GM21360 (cell line): ENCODE measurements at regions not wholly inside any gene's neighbourhood (a gene's known extent, or its start where the extent isn't known, plus 50 kb on each side); places are given as distances from the start of the nearest gene placed in this dataset.
"Not testable (repeated sequence)": the region's sequence is repeated elsewhere in the genome, so short reads cannot be mapped to it uniquely, and the experiment has no call there.

ENCODE experiments used
- ATAC-seq: cut with Tn5 transposase; IDR thresholded peaks from one replicate; pipeline ENCODE4 v1.9.1; 2021; ENCODE audit warnings: mild to moderate bottlenecking, moderate library complexity; ENCODE audit not compliant: unreplicated experiment

DNA sequence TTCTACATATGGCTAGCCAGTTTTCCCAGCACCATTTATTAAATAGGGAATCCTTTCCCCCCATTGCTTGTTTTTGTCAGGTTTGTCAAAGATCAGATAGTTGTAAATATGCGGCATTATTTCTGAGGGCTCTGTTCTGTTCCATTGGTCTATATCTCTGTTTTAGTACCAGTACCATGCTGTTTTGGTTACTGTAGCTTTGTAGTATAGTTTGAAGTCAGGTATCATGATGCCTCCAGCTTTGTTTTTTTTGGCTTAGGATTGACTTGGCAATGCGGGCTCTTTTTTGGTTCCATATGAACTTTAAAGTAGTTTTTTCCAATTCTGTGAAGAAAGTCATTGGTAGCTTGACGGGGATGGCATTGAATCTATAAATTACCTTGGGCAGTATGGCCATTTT, 60.0 kb upstream of the GPC3 start:
- ATAC-seq, result not testable (repeated sequence)

DNA sequence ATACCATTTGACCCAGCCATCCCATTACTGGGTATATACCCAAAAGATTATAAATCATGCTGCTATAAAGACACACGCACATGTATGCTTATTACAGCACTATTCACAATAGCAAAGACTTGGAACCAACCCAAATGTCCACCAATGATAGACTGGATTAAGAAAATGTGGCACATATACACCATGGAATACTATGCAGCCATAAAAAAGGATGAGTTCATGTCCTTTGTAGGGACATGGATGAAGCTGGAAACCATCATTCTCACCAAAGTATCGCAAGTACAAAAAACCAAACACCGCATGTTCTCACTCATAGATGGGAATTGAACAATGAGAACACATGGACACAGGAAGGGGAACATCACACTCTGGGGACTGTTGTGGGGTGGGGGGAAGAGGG, 81.7 kb upstream of the GPC3 start:
- not testable (repeated sequence) for ATAC-seq

DNA sequence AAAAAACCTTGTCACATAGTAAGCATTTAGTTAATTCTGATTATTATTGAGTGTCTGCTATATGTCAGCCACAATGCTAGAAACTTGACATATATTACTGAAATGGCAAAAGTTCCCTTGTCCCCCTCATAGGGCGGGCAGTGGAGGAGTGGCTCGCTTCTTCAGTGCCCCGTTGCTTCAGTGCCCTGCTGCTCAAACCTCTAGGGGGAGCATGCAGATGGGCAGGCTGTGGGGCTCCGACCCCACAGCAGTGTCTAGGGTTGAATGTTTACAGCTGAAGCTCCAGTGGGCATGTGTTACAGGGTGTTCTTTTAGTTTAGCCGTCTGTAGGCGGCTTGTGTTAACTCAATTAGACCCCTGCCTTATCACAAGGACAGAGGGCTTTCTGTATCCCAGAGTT, 86.5 kb upstream of the GPC3 start:
- not testable (repeated sequence) for ATAC-seq

DNA sequence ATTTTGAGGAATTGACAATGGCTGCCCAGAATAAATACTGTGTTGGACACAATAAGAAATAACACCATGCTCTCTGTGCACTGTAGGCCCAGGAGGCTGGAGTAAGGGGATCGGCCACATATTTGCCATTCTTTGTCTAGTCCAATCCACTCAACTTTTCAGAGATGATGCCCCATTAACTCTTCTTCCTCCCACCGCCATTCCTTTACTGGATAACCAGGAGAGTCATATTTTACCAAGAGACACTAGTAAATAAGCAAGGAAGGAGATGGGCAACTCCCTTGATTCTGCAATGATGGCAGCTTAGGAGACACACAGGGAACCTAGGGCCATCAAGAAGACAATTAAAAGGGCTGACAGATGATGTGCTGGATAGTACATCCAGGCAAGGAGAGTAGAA, 87.9 kb upstream of the GPC3 start:
- ATAC-seq, result no peak

- ATAC-seq, result no peak
Measured at GRCh38 chrX:134074151-134074550, 88.8 kb upstream of the GPC3 start.

DNA sequence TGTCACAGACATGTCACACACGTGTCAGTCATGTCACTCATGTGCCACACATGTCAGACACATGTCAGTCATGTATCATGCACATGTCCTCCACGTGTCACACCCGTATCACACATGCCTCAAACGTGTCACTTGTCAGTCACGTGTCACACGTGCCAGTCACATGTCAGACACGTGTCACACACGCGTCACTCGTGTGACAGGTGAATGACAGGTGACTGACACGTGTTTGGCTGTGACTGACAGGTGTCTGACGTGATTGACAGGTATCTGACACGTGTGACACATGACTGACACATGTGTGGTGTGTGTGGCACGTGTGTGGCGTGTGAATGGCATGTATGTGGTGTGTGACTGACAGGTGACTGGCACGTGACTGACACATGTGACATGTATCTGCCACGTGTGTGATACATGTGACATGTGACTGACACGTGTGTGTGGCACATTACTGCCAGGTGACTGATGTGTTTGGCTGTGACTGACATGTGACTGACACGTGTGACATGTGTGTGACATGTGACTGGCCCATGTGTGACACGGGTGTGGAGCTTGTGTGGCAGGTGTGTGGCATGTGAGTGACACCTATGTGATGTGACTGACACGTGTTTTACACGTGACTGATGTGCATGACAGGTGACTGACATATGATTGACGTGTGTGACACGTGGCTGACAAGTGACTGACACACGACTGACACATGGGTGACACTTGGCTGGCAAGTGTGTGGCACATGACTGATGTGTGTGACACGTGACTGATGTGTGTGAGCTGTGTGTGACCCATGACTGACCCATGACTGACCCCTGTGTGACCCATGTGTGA, 90.7 kb upstream of the GPC3 start:
- no peak for ATAC-seq

DNA sequence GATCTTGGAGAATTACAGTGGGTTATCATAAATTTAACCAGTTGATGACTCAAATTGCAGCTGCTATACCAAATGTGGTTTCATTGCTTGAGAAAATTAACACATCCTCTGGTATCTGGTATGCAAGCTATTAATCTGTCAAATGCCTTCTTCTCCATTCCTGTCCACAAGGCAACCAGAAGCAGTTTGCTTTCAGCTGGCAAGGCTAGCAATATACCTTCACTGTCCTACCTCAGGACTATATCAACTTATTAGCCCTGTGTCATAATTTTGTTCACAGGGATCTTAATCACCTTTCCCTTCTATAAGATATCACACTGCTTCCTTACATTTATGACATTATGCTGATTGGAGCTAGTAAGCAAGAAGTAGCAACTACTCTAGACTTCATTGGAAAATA, 110.0 kb upstream of the GPC3 start:
- ATAC-seq, result no peak

DNA sequence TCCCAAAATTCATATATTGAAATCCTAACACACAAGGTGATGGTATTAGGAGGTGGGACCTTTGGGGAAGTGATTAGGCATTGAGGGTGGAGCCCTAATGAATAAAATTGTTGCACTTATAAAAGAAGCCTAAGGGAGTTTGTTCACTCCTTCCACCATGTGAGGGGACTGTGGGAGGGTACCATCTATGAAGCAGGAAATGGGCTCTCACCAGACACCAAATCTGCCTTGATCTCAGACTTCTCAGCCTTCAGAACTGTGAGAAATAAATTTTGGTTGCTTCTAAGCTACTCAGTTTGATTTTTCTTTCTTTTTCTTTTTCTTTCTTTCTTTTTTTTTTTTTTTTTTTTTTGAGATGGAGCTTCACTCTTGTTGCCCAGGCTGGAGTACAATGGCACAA, 116.2 kb upstream of the GPC3 start:
- ATAC-seq, result no peak

DNA sequence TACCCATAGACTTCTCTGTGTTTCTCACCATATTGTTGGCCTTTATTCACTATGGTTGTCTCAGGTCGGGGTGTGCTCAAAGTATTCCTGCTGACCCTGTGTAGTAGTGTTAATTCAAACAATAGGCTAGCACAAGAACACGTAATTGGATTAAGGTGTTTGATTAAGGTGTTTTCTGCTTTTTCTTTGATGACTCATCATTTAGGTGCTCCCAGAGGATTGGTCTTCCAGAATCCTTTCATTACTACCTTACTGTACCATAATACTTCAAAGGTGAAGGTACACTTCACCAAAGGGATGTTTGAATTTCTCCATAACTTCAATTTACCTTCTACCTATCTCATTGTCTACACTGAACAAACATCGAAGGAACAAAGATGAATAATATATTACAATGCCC, 121.7 kb upstream of the CCDC160 start:
- ATAC-seq, result no peak

- no peak for ATAC-seq
Measured at GRCh38 chrX:134137341-134137740, 99.6 kb upstream of the CCDC160 start.

DNA sequence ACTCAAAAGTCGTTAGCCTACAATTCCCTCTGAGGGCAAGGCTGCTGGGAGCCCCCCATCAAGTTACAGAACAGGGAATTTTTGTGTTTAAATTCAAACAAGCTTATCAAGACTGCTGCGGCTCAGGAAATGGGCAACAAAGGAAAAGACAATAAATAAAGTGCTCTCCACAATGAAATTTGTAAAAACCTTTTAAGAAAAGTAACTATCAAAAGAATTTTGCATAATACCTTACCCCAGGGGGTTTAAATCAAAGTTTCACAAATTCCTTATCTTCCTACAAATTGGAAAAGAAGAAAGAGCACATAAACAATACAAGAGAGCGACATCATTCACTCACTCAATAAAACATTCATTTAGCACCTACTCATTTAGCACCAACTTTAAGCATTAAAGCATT, 97.9 kb upstream of the CCDC160 start:
- no peak for ATAC-seq

DNA sequence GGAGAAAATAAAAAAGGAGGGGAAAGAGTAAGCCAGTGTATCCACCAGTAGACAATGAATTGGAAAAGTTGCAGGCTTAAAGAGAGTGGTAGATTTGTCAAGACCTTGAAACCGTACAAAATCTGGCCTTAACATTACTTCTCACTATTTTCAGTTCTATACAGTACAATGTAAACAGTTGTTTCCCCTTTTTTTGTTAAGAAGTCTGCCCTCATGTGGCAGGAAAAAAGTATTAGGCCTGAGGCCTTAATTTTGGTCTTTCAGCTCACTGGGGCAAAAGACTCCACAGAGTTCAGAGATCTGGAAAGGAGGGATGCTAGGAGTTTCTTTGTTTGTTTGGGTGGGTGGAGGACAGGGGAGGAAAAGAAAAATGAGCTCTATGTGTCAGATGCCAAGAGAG, 92.8 kb upstream of the CCDC160 start:
- peak; percentile 67 for ATAC-seq

- no peak for ATAC-seq
Measured at GRCh38 chrX:134146493-134146892, 90.5 kb upstream of the CCDC160 start.

- ATAC-seq, result no peak
Measured at GRCh38 chrX:134148172-134148692, 88.8 kb upstream of the CCDC160 start.

DNA sequence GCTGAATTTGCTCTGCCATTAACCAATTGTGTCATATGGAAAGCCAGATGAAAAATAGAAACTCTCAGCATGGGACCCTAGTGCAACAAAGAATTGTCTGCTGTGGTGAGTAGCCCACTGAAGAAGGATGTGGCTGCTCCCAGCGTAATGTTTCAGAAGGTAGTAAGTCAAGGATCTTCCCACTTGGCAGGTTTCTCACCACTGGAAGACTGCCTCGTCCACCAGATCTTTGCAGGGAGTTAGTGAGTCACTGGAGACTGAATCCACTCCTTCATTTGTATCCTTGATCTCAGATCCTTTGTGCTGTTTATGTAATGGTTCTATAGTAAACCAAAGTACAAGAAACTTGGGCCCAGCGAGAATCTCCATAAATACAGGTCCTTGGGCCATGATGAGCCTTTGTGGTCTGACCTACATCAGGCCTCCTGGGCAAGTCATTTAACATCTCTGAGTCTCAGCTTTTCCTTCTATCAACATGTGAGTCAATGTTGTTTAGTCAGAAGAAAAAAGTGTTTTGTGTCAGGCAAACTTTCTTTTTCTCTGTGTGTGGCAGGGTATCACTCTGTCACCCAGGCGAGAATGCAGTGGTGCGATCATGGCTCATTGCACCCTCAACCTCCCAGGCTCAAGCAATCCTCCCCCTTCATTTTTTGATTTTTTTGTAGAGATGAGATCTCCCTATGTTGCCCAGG, 78.0 kb upstream of the CCDC160 start:
- ATAC-seq, result no peak

DNA sequence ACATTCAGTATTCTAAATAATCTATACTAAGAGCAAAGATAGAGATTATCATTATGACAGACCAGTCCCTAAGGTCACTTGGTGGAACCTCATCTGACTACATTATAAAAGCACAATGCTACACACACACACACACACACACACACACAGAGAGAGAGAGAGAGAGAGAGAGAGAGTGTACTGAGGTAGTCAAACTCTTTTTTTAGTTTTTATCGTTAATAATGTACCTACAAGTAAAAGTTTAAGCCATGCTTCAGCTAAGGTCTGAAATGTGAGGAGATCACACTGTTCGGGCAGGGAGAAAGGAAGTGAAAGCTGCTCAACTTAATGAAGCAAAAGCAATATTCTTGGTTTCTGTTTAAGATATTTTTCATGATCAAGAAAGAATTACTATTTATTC, 75.8 kb upstream of the CCDC160 start:
- ATAC-seq, result peak; percentile 68

DNA sequence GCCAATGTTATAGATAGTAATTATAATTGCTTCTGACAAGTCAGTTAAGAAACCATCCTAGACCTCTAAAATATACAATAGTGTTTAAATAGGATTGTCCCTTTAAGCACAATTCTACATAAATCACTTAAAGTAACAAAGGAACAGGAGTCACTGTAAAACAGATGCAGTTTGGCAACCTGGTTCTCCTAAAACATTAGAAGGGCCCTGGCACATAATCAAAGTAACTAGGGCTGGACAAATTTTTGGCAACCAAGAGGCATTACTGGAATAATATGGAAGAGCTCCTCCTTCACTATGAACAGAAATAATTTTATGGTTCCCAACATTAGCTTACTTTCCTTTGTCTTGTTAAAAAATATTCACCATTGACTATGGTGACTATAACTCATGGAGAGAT, 75.0 kb upstream of the CCDC160 start:
- ATAC-seq, result no peak

- ATAC-seq, result no peak
Measured at GRCh38 chrX:134163836-134164235, 73.1 kb upstream of the CCDC160 start.

- ATAC-seq, result no peak
Measured at GRCh38 chrX:134167591-134168203, 69.3 kb upstream of the CCDC160 start.

DNA sequence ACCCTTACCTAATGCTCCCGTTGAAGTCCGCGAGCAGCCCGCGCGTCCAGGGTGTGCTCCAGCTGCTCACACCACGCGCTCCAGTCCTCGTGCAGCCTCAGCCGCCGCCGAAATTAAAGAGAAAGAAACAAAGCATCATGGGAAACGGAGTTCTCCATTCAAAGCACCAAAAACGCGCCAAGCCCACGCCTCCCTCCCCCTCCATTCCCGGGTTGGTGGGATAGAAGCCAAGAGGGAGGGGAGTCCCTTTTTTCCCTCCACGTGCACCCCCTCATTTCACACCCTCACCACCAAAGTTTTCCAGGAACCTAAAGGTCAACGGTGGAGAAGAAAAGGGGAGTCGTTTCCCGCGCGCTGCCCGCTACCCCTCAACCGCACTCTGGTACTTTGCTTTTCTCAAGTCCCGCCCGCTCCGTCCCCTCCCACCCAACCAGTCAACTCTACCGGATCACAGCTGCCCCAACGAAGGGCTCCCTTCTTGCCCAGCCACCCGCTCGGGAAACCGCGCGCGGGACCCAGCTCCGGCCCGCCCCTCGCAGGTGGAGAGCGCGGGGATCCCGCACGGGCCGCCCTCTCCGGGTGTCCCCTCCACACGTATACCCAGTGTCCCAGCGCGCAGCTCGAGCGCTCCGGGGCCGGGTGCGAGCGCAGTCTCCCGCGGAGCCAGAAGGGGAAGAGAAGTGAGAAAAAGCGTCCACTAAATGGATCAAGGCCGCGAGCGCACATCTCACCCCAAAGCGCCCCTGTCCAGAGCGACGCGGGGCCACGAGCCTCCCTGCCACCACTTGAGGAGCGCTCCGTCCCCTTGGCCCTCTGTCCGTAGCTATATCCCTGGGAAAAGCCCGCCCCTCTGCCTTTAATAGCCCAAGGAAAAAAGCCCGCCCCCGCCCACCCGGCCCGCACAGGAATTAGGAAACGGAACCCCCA, 65.1 kb upstream of the CCDC160 start:
- ATAC-seq, result no peak
